OCI-LY1 (cell line): ENCODE measurements at regions not wholly inside any gene's neighbourhood (a gene's known extent, or its start where the extent isn't known, plus 50 kb on each side); places are given as distances from the start of the nearest gene placed in this dataset.

Experiments used
- EZH2 ChIP-seq: fragments of 200-600 bp; sonication (generic), shearing (Covaris generic); IDR thresholded peaks from 2 replicates; pipeline ENCODE4 v1.8.0; 2017; ENCODE audit warnings: borderline replicate concordance, mixed run types, mild to moderate bottlenecking, antibody characterized with exemption, low read length, moderate library complexity, mixed read lengths
- TF ChIP-seq, protein P1 (sequence below): fragments of 200-600 bp; sonication (generic), shearing (Covaris generic); IDR thresholded peaks from 2 replicates; pipeline ENCODE4 v1.5.1; 2017; ENCODE audit warnings: mild to moderate bottlenecking, antibody characterized with exemption, low read length, moderate library complexity, mixed read lengths

DNA sequence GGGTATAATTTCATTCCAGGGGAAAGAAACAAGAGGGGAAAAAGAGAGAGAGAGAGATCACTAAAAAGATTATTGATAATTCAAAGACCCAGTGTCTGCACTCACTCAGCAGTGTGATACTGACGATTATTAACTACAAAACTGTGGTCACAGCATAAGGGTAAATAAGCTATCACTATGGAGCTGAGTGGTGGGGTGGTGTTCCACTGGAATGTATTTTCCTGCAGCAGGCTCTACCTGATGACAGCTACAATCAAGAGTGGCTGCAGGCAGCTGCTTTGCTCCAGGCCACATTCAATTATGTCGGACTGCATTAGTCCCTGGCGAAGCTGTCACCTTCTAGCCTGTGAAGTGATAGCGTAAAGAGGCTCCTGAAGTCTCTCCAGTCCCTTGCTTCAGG is 122.2 kb upstream of the TFAP2D start:
- TF ChIP-seq, protein P1, sequence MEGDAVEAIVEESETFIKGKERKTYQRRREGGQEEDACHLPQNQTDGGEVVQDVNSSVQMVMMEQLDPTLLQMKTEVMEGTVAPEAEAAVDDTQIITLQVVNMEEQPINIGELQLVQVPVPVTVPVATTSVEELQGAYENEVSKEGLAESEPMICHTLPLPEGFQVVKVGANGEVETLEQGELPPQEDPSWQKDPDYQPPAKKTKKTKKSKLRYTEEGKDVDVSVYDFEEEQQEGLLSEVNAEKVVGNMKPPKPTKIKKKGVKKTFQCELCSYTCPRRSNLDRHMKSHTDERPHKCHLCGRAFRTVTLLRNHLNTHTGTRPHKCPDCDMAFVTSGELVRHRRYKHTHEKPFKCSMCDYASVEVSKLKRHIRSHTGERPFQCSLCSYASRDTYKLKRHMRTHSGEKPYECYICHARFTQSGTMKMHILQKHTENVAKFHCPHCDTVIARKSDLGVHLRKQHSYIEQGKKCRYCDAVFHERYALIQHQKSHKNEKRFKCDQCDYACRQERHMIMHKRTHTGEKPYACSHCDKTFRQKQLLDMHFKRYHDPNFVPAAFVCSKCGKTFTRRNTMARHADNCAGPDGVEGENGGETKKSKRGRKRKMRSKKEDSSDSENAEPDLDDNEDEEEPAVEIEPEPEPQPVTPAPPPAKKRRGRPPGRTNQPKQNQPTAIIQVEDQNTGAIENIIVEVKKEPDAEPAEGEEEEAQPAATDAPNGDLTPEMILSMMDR = no peak
- no peak for TF ChIP-seq EZH2
